Testis (tissue), 2 donors: ENCODE measurements at regions not wholly inside any gene's neighbourhood (a gene's known extent, or its start where the extent isn't known, plus 50 kb on each side); places are given as distances from the start of the nearest gene placed in this dataset.

Source experiments
- DNase-seq: peaks from one replicate; pipeline ENCODE4 v3.0.0-alpha.2; 2019
- H3K27ac ChIP-seq, 2 donors: fragments of 200-600 bp; sonication (generic); one replicate each; pipeline ENCODE4 v1.5.1; 2019
- H3K27me3 ChIP-seq: fragments of 200-600 bp; sonication (generic); one replicate; pipeline ENCODE4 v1.5.1; 2019
- H3K36me3 ChIP-seq: fragments of 200-600 bp; sonication (generic); one replicate; pipeline ENCODE4 v1.5.1; 2017; ENCODE audit warnings: low read depth; ENCODE audit errors: missing control alignments
- H3K4me1 ChIP-seq: fragments of 200-600 bp; sonication (generic); one replicate; pipeline ENCODE4 v1.5.1; 2019
- H3K4me3 ChIP-seq, 2 donors: fragments of 200-600 bp; sonication (generic); one replicate each; pipeline ENCODE4 v1.5.1; 2017 to 2019
- H3K9me3 ChIP-seq: fragments of 200-600 bp; sonication (generic); one replicate; pipeline ENCODE4 v1.5.1; 2017
- POLR2A ChIP-seq: fragments of 450-650 bp; IDR thresholded peaks from one replicate; pipeline ENCODE4 v1.6.1; 2017; ENCODE audit warnings: antibody characterized with exemption, mild to moderate bottlenecking, moderate library complexity
- WGBS, 2 donors: methylation state at CpG; one replicate each; pipeline ENCODE4 v1.1.5; 2018; 5-methylcytosine and 5-hydroxymethylcytosine counted together
- intact Hi-C: fragments of 100-400 bp; cut with DNase I; formaldehyde crosslinking; loops from one replicate; pipeline ENCODE4 v1.15.1; 2023; ENCODE audit warnings: low total_unique reads
- TF ChIP-seq, protein P1 (sequence below), 3 experiments: fragments of 450-650 bp in 2 of 3; fragments of 200-600 bp in 1 of 3; sonication (generic) in 1 of 3; IDR thresholded peaks; one replicate each; pipeline ENCODE4 v1.5.1; 2016 to 2019; ENCODE audit warnings: antibody characterized with exemption in 3 of 3, mild to moderate bottlenecking in 2 of 3, moderate library complexity in 1 of 3

DNA sequence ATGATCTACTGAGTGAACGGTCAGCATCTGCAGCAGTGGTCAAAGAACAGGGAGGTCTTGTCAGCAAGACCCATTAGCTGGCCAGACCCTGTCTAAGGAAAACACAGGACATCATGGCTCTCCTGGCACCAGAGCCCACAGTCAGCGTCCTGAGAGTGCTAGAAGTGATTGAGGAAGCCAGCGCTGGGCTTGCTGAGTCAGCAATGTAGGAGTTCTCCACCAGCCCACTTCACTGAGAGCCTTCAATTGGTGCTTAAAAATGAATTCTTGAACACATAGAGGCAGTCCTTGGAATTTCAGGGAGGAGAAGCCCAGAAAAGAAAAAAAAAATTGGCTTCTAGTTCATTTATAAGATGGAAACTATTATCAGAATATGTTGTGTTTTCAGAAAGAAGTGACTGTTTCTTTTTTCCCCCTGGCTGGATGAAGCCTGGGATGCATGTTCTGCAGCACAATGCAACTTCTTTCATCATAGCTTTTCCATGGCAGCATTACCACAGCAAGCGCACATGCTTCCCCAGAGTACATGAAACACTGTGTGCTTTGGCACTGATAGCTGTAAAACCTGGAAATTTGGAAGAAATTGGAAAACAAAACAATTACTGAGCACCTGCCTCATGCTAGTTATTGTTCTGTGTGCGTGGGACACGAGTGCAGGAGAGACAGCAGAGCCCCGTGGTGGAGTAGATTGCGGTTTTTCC is 899.9 kb downstream of the C6orf118 start:
- H3K27ac ChIP-seq, result no peak overlapping the region
- 61 to 64% methylated on average over 8 of the region's 8 CpGs for WGBS, 2 donors
- no peak overlapping the region for H3K4me3 ChIP-seq
- TF ChIP-seq, protein P1, sequence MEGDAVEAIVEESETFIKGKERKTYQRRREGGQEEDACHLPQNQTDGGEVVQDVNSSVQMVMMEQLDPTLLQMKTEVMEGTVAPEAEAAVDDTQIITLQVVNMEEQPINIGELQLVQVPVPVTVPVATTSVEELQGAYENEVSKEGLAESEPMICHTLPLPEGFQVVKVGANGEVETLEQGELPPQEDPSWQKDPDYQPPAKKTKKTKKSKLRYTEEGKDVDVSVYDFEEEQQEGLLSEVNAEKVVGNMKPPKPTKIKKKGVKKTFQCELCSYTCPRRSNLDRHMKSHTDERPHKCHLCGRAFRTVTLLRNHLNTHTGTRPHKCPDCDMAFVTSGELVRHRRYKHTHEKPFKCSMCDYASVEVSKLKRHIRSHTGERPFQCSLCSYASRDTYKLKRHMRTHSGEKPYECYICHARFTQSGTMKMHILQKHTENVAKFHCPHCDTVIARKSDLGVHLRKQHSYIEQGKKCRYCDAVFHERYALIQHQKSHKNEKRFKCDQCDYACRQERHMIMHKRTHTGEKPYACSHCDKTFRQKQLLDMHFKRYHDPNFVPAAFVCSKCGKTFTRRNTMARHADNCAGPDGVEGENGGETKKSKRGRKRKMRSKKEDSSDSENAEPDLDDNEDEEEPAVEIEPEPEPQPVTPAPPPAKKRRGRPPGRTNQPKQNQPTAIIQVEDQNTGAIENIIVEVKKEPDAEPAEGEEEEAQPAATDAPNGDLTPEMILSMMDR (IDR thresholded peaks at IDR 0.05), result no peak
- TF ChIP-seq POLR2A, result no peak
- H3K36me3 ChIP-seq, result no peaks in the 10 kb centered on the region
- H3K4me1 ChIP-seq, result no peaks in the 10 kb centered on the region
- intact Hi-C loops, result no loop called here
- no peaks in the 10 kb centered on the region for H3K9me3 ChIP-seq
- H3K27me3 ChIP-seq, result no peaks in the 10 kb centered on the region
- no peak for DNase-seq

DNA sequence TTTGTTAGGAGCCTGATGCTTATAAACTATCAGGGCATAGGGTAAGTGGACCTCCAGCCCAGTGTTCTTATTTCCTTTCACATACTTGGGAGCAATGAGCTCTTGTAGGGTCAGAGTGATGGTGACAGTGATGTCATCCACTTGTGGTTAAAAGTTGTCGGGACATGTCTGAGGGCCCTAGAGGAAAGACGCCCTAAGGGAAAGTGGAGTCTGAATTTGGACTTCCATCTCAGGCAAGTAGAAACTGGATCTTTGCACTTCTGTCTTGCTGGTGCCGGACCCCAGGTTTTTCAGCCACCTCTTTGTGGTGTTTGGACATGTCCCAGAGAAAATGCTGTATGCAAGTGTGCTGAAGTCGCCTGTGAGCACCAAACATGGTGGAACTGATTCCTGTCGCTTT is 900.5 kb downstream of the C6orf118 start:
- DNase-seq, result no peak
- intact Hi-C loops, result no loop called here
- no peak overlapping the region for H3K27ac ChIP-seq
- WGBS, 2 donors, result 76 to 92% methylated on average over 5 of the region's 5 CpGs
- TF ChIP-seq POLR2A, result no peak
- TF ChIP-seq, protein P1 (IDR thresholded peaks at IDR 0.05), result no peak
- H3K4me1 ChIP-seq, result no peaks in the 10 kb centered on the region
- H3K27me3 ChIP-seq, result no peaks in the 10 kb centered on the region
- H3K36me3 ChIP-seq, result no peaks in the 10 kb centered on the region
- H3K4me3 ChIP-seq, result no peak overlapping the region
- H3K9me3 ChIP-seq, result no peaks in the 10 kb centered on the region

DNA sequence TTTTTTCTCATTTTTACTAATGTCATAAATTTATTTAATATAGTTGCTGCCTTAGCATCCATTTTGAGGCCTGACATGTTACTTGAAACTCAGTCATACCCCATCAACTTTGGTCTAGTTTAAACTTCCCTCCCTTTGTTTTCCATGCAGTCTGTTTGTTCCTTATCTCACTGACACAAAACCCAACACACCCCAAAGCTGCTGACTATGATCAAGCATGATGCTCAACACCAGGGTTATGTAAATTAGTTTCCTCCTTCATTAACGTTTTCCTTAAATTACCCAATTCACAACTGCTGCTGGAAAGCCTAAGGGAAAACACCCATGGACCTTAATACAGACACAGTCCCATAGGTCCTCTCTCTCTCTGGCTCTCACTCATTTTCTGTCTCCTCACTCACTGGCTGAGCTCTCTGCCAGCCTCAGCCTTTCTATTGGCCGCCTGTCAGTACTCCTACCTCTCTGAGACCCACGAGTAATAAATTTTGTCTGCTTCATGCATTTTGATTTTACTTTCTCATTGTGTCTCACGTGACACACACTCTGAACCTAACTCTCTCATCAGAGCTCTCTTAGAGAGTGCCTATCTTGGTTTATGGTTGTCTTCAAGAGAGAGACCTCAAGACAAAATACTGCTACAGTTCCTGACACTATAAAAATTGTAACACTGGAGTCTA is 904.5 kb downstream of the C6orf118 start:
- no peak for DNase-seq
- Histone ChIP-seq H3K9me3 (no peaks in the 10 kb centered on the region), H3K4me3 (no peak overlapping the region), H3K36me3 (no peaks in the 10 kb centered on the region), H3K27ac (no peak overlapping the region), H3K27me3 (no peaks in the 10 kb centered on the region), H3K4me1 (no peaks in the 10 kb centered on the region)
- 83 to 86% methylated on average over 4 of the region's 4 CpGs for WGBS, 2 donors
- no peak for TF ChIP-seq POLR2A
- TF ChIP-seq, protein P1 (IDR thresholded peaks at IDR 0.05), result no peak
- intact Hi-C loops, result no loop called here

DNA sequence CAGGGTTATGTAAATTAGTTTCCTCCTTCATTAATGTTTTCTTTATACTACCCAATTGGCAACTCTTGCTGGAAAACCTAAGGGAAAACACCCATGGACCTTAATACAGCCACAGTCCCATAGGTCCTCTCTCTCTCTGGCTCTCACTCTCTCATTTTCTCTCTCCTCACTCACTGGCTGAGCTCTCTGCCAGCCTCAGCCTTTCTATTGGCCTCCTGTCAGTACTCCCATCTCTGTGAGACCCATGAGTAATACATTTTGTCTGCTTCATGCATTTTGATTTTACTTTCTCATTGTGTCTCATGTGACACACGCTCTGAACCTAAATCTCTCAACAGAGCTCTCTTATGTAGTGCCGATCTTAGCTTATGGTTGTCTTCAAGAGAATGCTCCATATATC is 907.5 kb downstream of the C6orf118 start:
- intact Hi-C loops, result no loop called here
- H3K9me3 ChIP-seq, result no peaks in the 10 kb centered on the region
- no peak overlapping the region for H3K27ac ChIP-seq
- TF ChIP-seq, protein P1 (IDR thresholded peaks at IDR 0.05), result no peak
- no peak for TF ChIP-seq POLR2A
- no peaks in the 10 kb centered on the region for H3K36me3 ChIP-seq
- no peak overlapping the region for H3K4me3 ChIP-seq
- H3K4me1 ChIP-seq, result no peaks in the 10 kb centered on the region
- 98% methylated on average over 2 of the region's 2 CpGs for WGBS, 2 donors
- no peak for DNase-seq
- H3K27me3 ChIP-seq, result no peaks in the 10 kb centered on the region

DNA sequence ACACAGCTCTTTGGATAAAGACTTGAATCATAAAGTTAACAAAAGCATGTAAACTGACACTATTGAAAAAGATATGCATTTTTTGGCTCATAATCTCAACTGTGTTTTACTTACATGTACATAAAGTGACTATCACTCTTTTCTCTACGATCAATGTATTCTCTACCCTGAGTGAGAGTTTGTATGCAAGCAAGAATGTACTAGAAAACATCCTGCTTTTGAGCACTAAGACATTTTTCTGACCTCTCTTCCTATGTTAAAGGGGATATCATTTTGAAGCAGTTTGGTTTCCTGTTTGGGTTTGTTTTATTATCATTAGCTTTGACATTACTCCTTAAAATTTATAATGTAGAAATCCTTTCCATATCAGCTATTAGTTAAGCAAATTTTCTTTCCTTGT is 910.8 kb downstream of the C6orf118 start:
- H3K36me3 ChIP-seq, result no peaks in the 10 kb centered on the region
- WGBS, 2 donors, result 77 to 87% methylated on average over 1 of the region's 1 CpG
- TF ChIP-seq POLR2A, result no peak
- TF ChIP-seq, protein P1 (IDR thresholded peaks at IDR 0.05), result no peak
- no peaks in the 10 kb centered on the region for H3K9me3 ChIP-seq
- no peak overlapping the region for H3K27ac ChIP-seq
- H3K4me1 ChIP-seq, result no peaks in the 10 kb centered on the region
- intact Hi-C loops, result no loop called here
- H3K4me3 ChIP-seq, result no peak overlapping the region
- H3K27me3 ChIP-seq, result no peaks in the 10 kb centered on the region
- DNase-seq, result no peak
